Activated T-helper 1 cell treated with anti-CD3 and anti-CD28 coated beads, Interleukin-12 subunit alpha, Interleukin-12 subunit beta, Interleukin-2, Interleukin-4 antibody, amounts not matched to agents 30 ng/mL and 10 ng/mL and 1 ng/mL, durations not matched to agents 14 hours and 24 hours and 36 hours (primary cell): ENCODE measurements at regions not wholly inside any gene's neighbourhood (a gene's known extent, or its start where the extent isn't known, plus 50 kb on each side); places are given as distances from the start of the nearest gene placed in this dataset.

Experiments used
- DNase-seq: peaks from one replicate; pipeline ENCODE4 v3.0.0; 2021; ENCODE audit warnings: low spot score
- H3K27ac Mint-ChIP-seq: one replicate; pipeline ENCODE4 v1.8.0; 2021; ENCODE audit warnings: mild to moderate bottlenecking, mixed read lengths
- H3K27me3 Mint-ChIP-seq: one replicate; pipeline ENCODE4 v1.8.0; 2022; ENCODE audit warnings: mild to moderate bottlenecking, moderate library complexity, mixed read lengths; ENCODE audit not compliant: insufficient read depth
- H3K36me3 Mint-ChIP-seq: one replicate; pipeline ENCODE4 v1.8.0; 2021; ENCODE audit warnings: low read depth, mixed read lengths
- H3K4me1 Mint-ChIP-seq: one replicate; pipeline ENCODE4 v1.8.0; 2021; ENCODE audit warnings: low read depth, mixed read lengths
- H3K4me3 Mint-ChIP-seq: one replicate; pipeline ENCODE4 v1.8.0; 2021; ENCODE audit warnings: mild to moderate bottlenecking, moderate library complexity, mixed read lengths
- H3K9me3 Mint-ChIP-seq: one replicate; pipeline ENCODE4 v1.8.0; 2021; ENCODE audit warnings: mixed read lengths
- intact Hi-C: fragments of 100-400 bp; cut with micrococcal nuclease; formaldehyde crosslinking; loops from one replicate; pipeline ENCODE4 v1.15.1; 2024

- intact Hi-C loops = no loop called here
- DNase-seq = no peak
- H3K9me3 Mint-ChIP-seq = no peaks in the 10 kb centered on the region
- H3K4me1 Mint-ChIP-seq = no peaks in the 10 kb centered on the region
- no peaks in the 10 kb centered on the region for H3K36me3 Mint-ChIP-seq
- no peak overlapping the region for H3K4me3 Mint-ChIP-seq
- H3K27ac Mint-ChIP-seq = no peak overlapping the region
- peaks cover 4% of the 10 kb centered on the region for H3K27me3 Mint-ChIP-seq
Measured at GRCh38 chr17:79385962-79386563, 224.8 kb downstream of the RBFOX3 start.

DNA sequence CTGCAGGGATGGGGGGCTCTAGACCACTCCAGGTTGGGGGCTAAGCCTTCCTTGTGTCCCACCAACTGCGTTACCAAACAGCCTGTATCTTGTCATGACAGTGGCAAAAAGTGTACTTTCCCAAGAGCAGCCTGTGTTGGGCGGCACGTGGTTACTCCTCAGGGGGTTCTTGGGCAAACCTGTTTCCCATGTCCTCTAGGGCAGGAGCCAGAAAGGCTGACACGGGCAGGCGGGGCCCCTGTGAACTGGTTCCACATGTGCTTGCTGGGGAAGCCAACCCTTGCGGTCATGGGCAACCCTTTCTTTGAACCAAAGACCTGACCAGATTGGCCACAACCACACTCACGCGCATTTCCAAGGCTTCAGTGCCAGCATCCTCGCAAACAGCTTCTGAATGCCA lies 228.5 kb downstream of the RBFOX3 start:
- Mint-ChIP-seq H3K27ac (no peak overlapping the region), H3K4me3 (no peak overlapping the region), H3K4me1 (no peaks in the 10 kb centered on the region), H3K27me3 (peaks cover 2% of the 10 kb centered on the region), H3K36me3 (no peaks in the 10 kb centered on the region), H3K9me3 (no peaks in the 10 kb centered on the region)
- DNase-seq = no peak
- intact Hi-C loops = no loop called here

DNA sequence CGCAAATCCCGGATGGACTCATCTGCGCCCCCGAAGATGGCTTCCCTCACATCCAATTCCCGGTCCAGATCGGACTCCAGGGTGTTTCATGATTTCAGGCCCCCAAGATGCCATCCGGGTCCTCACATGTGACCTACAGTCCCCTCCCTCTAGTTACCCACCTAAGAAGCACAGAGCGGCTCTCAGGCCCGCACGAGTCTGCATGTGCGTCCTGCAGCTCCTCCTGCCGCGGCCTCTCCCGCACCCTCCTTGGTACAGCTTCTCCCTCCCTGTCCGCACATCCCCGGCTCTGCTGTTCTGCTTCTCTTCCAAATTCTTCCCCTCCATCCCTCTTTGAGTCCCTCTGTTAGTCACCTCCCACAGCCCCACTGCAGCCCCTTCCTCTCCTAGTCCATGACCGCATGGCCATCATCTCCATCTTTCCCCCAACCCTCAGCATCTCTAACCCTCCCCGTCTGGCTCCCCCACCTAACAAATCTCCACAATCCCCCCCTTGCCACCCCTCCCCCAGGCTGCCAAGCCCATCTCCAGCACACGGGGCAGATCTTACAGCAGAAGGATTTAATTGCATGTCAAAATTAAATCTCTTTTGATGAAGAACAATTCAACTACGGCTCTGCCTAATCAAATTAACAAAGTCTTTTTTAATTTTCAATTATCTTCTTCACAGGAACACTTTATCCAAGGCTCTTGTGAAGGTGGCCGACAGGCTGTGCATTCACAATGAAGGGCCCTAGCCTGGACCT lies 231.0 kb downstream of the RBFOX3 start:
- no peak overlapping the region for H3K27ac Mint-ChIP-seq
- no peak for DNase-seq
- H3K36me3 Mint-ChIP-seq = no peaks in the 10 kb centered on the region
- H3K4me3 Mint-ChIP-seq = no peak overlapping the region
- no peaks in the 10 kb centered on the region for H3K4me1 Mint-ChIP-seq
- intact Hi-C loops = no loop called here
- H3K9me3 Mint-ChIP-seq = no peaks in the 10 kb centered on the region
- no peaks in the 10 kb centered on the region for H3K27me3 Mint-ChIP-seq

GRCh38 chr17:79377230-79377786 lies 233.5 kb downstream of the RBFOX3 start:
- intact Hi-C loops = no loop called here

DNA sequence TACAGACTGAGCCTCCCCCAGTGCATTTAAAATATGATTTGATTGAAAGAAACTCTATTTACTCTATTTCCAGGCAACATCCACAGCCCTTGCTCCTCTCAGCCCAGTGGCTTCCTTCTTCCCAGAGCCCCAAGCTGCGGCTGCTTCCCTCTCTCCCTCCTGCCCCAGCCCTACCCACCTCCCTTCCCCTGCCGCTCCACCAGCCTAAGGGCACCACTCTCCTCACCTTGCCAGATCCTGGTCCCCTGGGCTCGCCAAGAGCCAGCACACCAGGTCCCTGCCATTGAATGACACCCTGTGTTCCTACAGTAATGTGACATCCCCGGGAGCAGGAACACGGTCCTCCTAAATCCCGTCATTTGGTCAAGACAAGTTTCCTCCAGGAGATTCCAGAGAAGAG lies 236.0 kb downstream of the RBFOX3 start:
- no peaks in the 10 kb centered on the region for H3K36me3 Mint-ChIP-seq
- no peaks in the 10 kb centered on the region for H3K4me1 Mint-ChIP-seq
- no peak overlapping the region for H3K27ac Mint-ChIP-seq
- no peaks in the 10 kb centered on the region for H3K27me3 Mint-ChIP-seq
- no peak overlapping the region for H3K4me3 Mint-ChIP-seq
- DNase-seq = no peak
- H3K9me3 Mint-ChIP-seq = no peaks in the 10 kb centered on the region
- intact Hi-C loops = no loop called here

More at GRCh38 chr17:79377230-79377786, 233.5 kb downstream of the RBFOX3 start:
- DNase-seq = no peak
- H3K27ac Mint-ChIP-seq = no peak overlapping the region
- no peaks in the 10 kb centered on the region for H3K36me3 Mint-ChIP-seq
- H3K9me3 Mint-ChIP-seq = no peaks in the 10 kb centered on the region
- no peaks in the 10 kb centered on the region for H3K27me3 Mint-ChIP-seq
- no peaks in the 10 kb centered on the region for H3K4me1 Mint-ChIP-seq
- H3K4me3 Mint-ChIP-seq = no peak overlapping the region

GRCh38 chr17:79374087-79374689 lies 236.7 kb downstream of the RBFOX3 start:
- Mint-ChIP-seq H3K27ac (no peak overlapping the region), H3K27me3 (no peaks in the 10 kb centered on the region), H3K4me3 (no peak overlapping the region), H3K36me3 (no peaks in the 10 kb centered on the region), H3K9me3 (no peaks in the 10 kb centered on the region), H3K4me1 (no peaks in the 10 kb centered on the region)
- DNase-seq = no peak
- intact Hi-C loops = no loop called here

DNA sequence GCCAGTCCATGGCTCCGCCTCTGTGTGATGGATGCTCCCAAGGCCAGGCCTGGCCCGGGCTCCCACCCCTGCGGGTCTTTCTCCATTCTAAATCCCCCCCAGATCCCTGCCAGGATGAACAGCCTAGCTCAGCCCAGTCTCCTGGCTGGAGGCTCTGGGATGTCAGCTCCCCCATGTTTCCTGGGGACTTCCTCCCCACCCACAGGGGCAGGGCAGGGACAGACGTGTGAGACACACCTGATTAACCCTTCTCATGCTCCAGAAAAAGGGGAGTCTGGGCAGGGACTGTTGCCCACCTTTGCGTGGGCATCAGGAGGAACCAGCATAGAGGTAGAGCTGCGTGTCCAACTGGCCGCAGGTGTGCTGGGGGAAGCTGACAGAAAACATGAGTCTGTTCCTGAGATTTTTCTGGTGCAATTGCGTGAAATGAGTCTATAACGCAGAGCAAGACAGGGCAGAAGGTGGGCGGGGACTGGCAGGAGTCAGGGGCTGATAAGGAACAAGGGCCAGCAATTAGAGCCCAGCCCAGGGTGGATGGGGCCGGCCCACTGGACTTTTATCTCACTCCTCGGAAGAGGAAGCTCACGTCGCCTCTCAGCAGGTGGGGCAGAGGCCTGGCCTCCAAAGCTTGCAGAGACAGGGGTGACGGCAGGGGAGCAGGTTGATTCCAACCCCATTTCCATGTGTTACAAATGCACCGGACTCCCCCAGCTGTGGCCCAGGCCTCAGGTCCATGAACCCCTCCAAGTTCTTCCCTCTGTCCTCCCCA lies 238.2 kb downstream of the RBFOX3 start:
- H3K27me3 Mint-ChIP-seq = no peaks in the 10 kb centered on the region
- DNase-seq = no peak
- H3K4me3 Mint-ChIP-seq = no peak overlapping the region
- H3K4me1 Mint-ChIP-seq = no peaks in the 10 kb centered on the region
- no peak overlapping the region for H3K27ac Mint-ChIP-seq
- H3K9me3 Mint-ChIP-seq = no peaks in the 10 kb centered on the region
- intact Hi-C loops = no loop called here
- H3K36me3 Mint-ChIP-seq = no peaks in the 10 kb centered on the region

GRCh38 chr17:79371984-79372383 lies 238.9 kb downstream of the RBFOX3 start:
- Mint-ChIP-seq H3K27ac (no peak overlapping the region), H3K27me3 (no peaks in the 10 kb centered on the region), H3K4me1 (no peaks in the 10 kb centered on the region), H3K36me3 (no peaks in the 10 kb centered on the region), H3K9me3 (no peaks in the 10 kb centered on the region), H3K4me3 (no peak overlapping the region)
- DNase-seq = no peak
- intact Hi-C loops = no loop called here

DNA sequence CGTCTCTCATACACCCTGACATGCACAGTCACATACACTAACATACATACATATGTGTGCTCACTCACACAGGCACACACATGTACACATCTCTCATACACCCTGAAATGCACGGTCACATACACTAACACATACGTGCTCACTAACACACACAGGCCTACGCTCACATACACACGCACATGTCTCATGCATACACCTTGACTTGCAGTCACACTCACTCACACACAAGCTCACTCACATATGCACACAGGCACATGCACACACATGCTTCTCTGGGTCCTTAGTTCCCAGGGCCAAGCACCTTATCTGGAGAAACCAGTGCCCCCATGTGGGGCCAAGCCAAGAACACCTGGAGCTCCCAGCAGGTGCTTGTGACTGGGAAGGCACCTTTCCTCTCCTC lies 240.3 kb downstream of the RBFOX3 start:
- no peaks in the 10 kb centered on the region for H3K36me3 Mint-ChIP-seq
- H3K27me3 Mint-ChIP-seq = no peaks in the 10 kb centered on the region
- no peak overlapping the region for H3K4me3 Mint-ChIP-seq
- intact Hi-C loops = no loop called here
- no peak for DNase-seq
- H3K4me1 Mint-ChIP-seq = no peaks in the 10 kb centered on the region
- no peaks in the 10 kb centered on the region for H3K9me3 Mint-ChIP-seq
- H3K27ac Mint-ChIP-seq = no peak overlapping the region

DNA sequence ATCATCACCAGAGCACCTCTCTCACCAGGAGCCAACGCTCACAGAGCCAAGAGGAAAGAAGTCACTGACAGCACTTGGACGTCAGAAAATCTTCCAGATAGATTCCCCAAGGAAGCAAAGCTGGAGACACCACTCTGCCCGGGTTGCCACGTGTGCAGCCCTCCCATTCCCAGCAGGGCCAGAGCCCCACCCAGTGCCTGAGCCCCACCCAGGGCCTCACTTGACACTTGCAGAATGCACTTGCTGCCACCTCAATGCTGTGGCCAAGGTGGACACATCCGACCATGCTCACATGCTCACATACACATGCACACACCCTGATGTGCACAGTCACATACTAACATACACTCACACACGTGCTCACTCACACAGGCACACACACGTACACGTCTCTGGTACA lies 240.7 kb downstream of the RBFOX3 start:
- H3K9me3 Mint-ChIP-seq = no peaks in the 10 kb centered on the region
- H3K27me3 Mint-ChIP-seq = no peaks in the 10 kb centered on the region
- H3K4me1 Mint-ChIP-seq = no peaks in the 10 kb centered on the region
- no peak for DNase-seq
- intact Hi-C loops = no loop called here
- no peak overlapping the region for H3K27ac Mint-ChIP-seq
- no peaks in the 10 kb centered on the region for H3K36me3 Mint-ChIP-seq
- H3K4me3 Mint-ChIP-seq = no peak overlapping the region

DNA sequence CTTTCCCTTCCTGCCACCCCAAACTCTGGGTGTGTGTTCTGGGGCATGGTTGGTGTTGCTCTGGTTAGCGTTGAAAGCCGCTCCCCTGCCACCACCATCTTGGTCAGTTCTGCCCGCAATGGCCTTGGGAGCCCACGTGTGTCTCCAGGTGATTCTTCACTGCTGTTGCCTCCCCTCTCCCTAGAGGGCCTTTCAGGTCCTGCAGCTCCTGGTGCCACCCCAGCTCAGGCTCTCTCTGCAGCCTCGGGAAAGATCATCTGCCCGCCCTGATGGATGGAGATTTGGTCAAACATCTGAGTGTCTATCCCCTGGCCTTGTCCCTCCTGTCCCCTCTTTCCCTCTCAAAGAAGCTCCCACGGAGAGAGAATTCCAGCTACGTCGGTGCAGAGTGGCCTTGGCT lies 241.3 kb downstream of the RBFOX3 start:
- DNase-seq = no peak
- H3K4me3 Mint-ChIP-seq = no peak overlapping the region
- no peaks in the 10 kb centered on the region for H3K9me3 Mint-ChIP-seq
- intact Hi-C loops = no loop called here
- no peaks in the 10 kb centered on the region for H3K27me3 Mint-ChIP-seq
- no peaks in the 10 kb centered on the region for H3K4me1 Mint-ChIP-seq
- H3K27ac Mint-ChIP-seq = no peak overlapping the region
- H3K36me3 Mint-ChIP-seq = no peaks in the 10 kb centered on the region

DNA sequence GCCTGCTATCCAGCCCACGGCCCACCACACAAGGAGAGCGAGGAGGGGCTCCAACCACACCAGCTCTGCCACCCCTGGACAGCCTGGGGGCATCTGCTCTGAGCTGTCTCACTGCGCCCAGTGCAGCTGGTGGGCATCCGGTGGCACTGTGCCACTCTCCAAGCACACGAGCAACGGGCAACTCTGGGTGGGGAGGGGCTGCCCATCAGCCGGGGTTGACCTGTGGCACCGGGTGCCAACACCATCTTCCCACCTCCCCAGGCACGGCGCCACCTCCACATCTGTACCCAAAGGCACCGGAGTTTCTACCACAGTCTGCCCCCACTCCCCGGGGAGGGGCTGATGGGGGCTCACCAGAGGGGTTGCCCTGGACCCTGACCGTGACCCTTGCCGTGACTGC lies 241.8 kb downstream of the RBFOX3 start:
- DNase-seq = no peak
- H3K4me3 Mint-ChIP-seq = no peak overlapping the region
- H3K9me3 Mint-ChIP-seq = no peaks in the 10 kb centered on the region
- no peak overlapping the region for H3K27ac Mint-ChIP-seq
- no peaks in the 10 kb centered on the region for H3K4me1 Mint-ChIP-seq
- intact Hi-C loops = no loop called here
- no peaks in the 10 kb centered on the region for H3K36me3 Mint-ChIP-seq
- no peaks in the 10 kb centered on the region for H3K27me3 Mint-ChIP-seq

DNA sequence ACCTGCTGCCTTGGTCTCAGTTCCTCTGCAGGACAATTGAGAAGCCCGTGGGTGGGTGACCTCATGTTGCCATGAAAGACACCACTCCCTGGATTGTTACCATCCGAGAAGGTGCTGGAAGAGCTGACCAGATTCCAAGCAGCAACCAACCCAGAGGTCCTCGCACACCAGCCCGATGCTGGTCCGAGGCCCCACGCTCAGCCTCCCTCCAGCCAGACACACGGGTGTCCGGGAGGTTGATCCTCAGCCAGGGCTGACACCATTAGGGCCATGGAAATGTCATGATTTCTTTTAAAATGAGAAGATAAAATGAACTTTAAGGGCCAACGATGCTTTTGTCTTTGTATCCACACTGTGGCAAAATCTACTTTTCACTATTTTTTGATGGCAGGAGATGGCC lies 242.3 kb downstream of the RBFOX3 start:
- H3K27ac Mint-ChIP-seq = no peak overlapping the region
- H3K4me1 Mint-ChIP-seq = no peaks in the 10 kb centered on the region
- H3K36me3 Mint-ChIP-seq = no peaks in the 10 kb centered on the region
- no peak overlapping the region for H3K4me3 Mint-ChIP-seq
- intact Hi-C loops = no loop called here
- H3K9me3 Mint-ChIP-seq = no peaks in the 10 kb centered on the region
- no peak for DNase-seq
- H3K27me3 Mint-ChIP-seq = no peaks in the 10 kb centered on the region
